PFSK-1 (cell line): ENCODE measurements at regions not wholly inside any gene's neighbourhood (a gene's known extent, or its start where the extent isn't known, plus 50 kb on each side); places are given as distances from the start of the nearest gene placed in this dataset.

Source experiments
- POLR2AphosphoS5 ChIP-seq: IDR thresholded peaks from 2 replicates; pipeline ENCODE4 v1.6.1; 2012; ENCODE audit warnings: low read depth, mild to moderate bottlenecking, control low read depth, low read length, moderate library complexity
- SIN3A ChIP-seq: IDR thresholded peaks from 2 replicates; pipeline ENCODE4 v1.6.1; 2012; ENCODE audit warnings: mild to moderate bottlenecking, low read length, moderate library complexity, borderline replicate concordance; ENCODE audit not compliant: insufficient read depth
- TAF1 ChIP-seq: IDR thresholded peaks from 2 replicates; pipeline ENCODE4 v1.6.1; 2012; ENCODE audit warnings: low read length, control low read depth, borderline replicate concordance; ENCODE audit not compliant: insufficient read depth

GRCh38 chr6:23343610-23344306 lies 774.4 kb downstream of the HDGFL1 start:
- TF ChIP-seq TAF1 (no peak), POLR2AphosphoS5 (no peak), SIN3A (no peak)
